ENCODE measurements at regions not wholly inside any gene's neighbourhood (a gene's known extent, or its start where the extent isn't known, plus 50 kb on each side); places are given as distances from the start of the nearest gene placed in this dataset.

- Histone ChIP-seq H3K36me3 (ENCODE audit: control insufficient read depth in 2 of 2, extremely low read depth in 1 of 2, insufficient read depth in 1 of 2, low read length in 1 of 2) (no peaks in the 10 kb centered on the region), H3K4me1 (ENCODE audit: control insufficient read depth in 1 of 2, extremely low read depth in 1 of 2, insufficient read depth in 2 of 2, low read length in 2 of 2) (no peaks in the 10 kb centered on the region), H3K9me3 (no peaks in the 10 kb centered on the region), H3K4me3 (ENCODE audit: control insufficient read depth in 1 of 2, extremely low read depth in 1 of 2, low read length in 1 of 2) (no peak overlapping the region), H3K27me3 (replicated peaks in 1 of 2; ENCODE audit: control insufficient read depth in 2 of 2, extremely low read depth in 1 of 2, insufficient read depth in 2 of 2, low read length in 1 of 2) (no peaks in the 10 kb centered on the region), H3K27ac (ENCODE audit: low read length) (no peak overlapping the region)
- H3K9me3 Mint-ChIP-seq = peaks cover 4 to 14% (median 9%) of the 10 kb centered on the region in 3 donors
- ChIA-PET CTCF (no interaction called here), POLR2A (no interaction called here)
- DNase-seq (no peak), ATAC-seq (replicated peaks in 1 of 4) (no peak)
- H3K4me1 Mint-ChIP-seq = no peaks in the 10 kb centered on the region
- no peaks in the 10 kb centered on the region for H3K27me3 Mint-ChIP-seq
- no peaks in the 10 kb centered on the region for H3K36me3 Mint-ChIP-seq
- H3K27ac Mint-ChIP-seq = no peak overlapping the region
- no CpG with 5 or more reads among the region's 2 CpGs for WGBS (ENCODE audit: insufficient coverage)
- H3K4me3 Mint-ChIP-seq = no peak overlapping the region
Observed at GRCh38 chr13:83546476-83546875, 335.8 kb downstream of the SLITRK1 start.

DNA sequence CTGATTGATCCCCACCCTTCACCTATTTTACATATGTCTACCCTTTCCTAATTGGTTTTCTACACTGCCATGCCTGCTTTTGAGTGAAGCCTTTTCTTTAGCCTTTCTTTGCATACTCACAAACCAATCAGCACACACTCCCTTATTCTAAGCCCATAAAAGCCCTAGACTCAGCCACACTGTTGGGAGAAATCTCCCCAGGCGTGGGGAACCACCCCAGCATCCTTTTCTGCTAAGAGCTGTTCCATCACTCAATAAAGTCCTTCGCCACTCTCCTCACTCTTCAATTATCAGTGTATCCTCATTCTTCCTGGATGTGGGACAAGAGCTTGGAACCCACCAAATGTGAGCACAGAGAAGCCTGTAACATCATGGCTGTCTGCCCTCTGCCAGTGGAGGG, 343.6 kb downstream of the SLITRK1 start:
- Mint-ChIP-seq H3K9me3 (peaks cover 17 to 38% (median 21%) of the 10 kb centered on the region in 3 donors), H3K27ac (no peak overlapping the region), H3K36me3 (no peaks in the 10 kb centered on the region), H3K4me1 (no peaks in the 10 kb centered on the region), H3K27me3 (no peaks in the 10 kb centered on the region), H3K4me3 (no peak overlapping the region)
- H3K4me3 ChIP-seq (ENCODE audit: control insufficient read depth in 1 of 2, extremely low read depth in 1 of 2, low read length in 1 of 2) = no peak overlapping the region
- ATAC-seq (replicated peaks in 1 of 4) (no peak), DNase-seq (no peak)
- WGBS (ENCODE audit: insufficient coverage) = no CpG with 5 or more reads among the region's 2 CpGs
- no peaks in the 10 kb centered on the region for H3K36me3 ChIP-seq (ENCODE audit: control insufficient read depth in 2 of 2, extremely low read depth in 1 of 2, insufficient read depth in 1 of 2, low read length in 1 of 2)
- CTCF ChIA-PET = interaction anchor here in 1 of 2 donors (0.8 kb wide), 1 partner anchor 188 kb away, joined by 3 read pairs; no protein-coding TSS in a partner anchor
- peaks cover 3% of the 10 kb centered on the region for H3K9me3 ChIP-seq
- POLR2A ChIA-PET = no interaction called here
- no peak overlapping the region for H3K27ac ChIP-seq (ENCODE audit: low read length)
- H3K27me3 ChIP-seq (replicated peaks in 1 of 2; ENCODE audit: control insufficient read depth in 2 of 2, extremely low read depth in 1 of 2, insufficient read depth in 2 of 2, low read length in 1 of 2) = no peaks in the 10 kb centered on the region
- no peaks in the 10 kb centered on the region for H3K4me1 ChIP-seq (ENCODE audit: control insufficient read depth in 1 of 2, extremely low read depth in 1 of 2, insufficient read depth in 2 of 2, low read length in 2 of 2)

DNA sequence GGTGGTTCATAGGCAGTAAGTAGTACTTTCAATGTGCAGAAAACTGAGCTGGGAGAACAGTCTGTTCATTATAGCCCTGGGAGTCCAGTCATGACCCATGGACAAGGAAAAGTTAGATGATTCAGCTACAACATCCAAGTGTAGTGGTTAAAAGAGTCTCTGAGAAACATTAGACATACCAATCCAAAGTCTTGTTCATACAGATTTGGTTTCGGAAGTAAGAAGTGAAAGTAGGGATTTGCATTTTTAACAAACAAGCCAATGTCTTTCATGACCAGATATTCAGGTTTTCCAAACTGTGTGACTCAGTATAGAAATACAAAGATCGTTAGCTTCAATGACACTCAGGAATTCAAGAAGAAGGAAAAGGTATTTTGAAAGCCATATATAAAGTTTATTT, 345.3 kb downstream of the SLITRK1 start:
- no peak for ATAC-seq (replicated peaks in 1 of 4)
- Mint-ChIP-seq H3K27me3 (no peaks in the 10 kb centered on the region), H3K9me3 (peaks cover 13 to 34% (median 13%) of the 10 kb centered on the region in 3 donors), H3K4me1 (no peaks in the 10 kb centered on the region), H3K36me3 (no peaks in the 10 kb centered on the region), H3K27ac (no peak overlapping the region), H3K4me3 (no peak overlapping the region)
- ChIA-PET CTCF (no interaction called here), POLR2A (no interaction called here)
- Histone ChIP-seq H3K27me3 (replicated peaks in 1 of 2; ENCODE audit: control insufficient read depth in 2 of 2, extremely low read depth in 1 of 2, insufficient read depth in 2 of 2, low read length in 1 of 2) (no peaks in the 10 kb centered on the region), H3K4me3 (ENCODE audit: control insufficient read depth in 1 of 2, extremely low read depth in 1 of 2, low read length in 1 of 2) (no peak overlapping the region), H3K9me3 (peaks cover 3% of the 10 kb centered on the region), H3K4me1 (ENCODE audit: control insufficient read depth in 1 of 2, extremely low read depth in 1 of 2, insufficient read depth in 2 of 2, low read length in 2 of 2) (no peaks in the 10 kb centered on the region), H3K36me3 (ENCODE audit: control insufficient read depth in 2 of 2, extremely low read depth in 1 of 2, insufficient read depth in 1 of 2, low read length in 1 of 2) (no peaks in the 10 kb centered on the region), H3K27ac (ENCODE audit: low read length) (no peak overlapping the region)
- DNase-seq = no peak
- WGBS (ENCODE audit: insufficient coverage) = no CpG with 5 or more reads among the region's 2 CpGs

- no peak overlapping the region for H3K4me3 Mint-ChIP-seq
- Histone ChIP-seq H3K9me3 (peaks cover 3% of the 10 kb centered on the region), H3K27me3 (replicated peaks in 1 of 2; ENCODE audit: control insufficient read depth in 2 of 2, extremely low read depth in 1 of 2, insufficient read depth in 2 of 2, low read length in 1 of 2) (no peaks in the 10 kb centered on the region), H3K4me3 (ENCODE audit: control insufficient read depth in 1 of 2, extremely low read depth in 1 of 2, low read length in 1 of 2) (no peak overlapping the region), H3K27ac (ENCODE audit: low read length) (no peak overlapping the region), H3K4me1 (ENCODE audit: control insufficient read depth in 1 of 2, extremely low read depth in 1 of 2, insufficient read depth in 2 of 2, low read length in 2 of 2) (no peaks in the 10 kb centered on the region), H3K36me3 (ENCODE audit: control insufficient read depth in 2 of 2, extremely low read depth in 1 of 2, insufficient read depth in 1 of 2, low read length in 1 of 2) (no peaks in the 10 kb centered on the region)
- ChIA-PET CTCF (no interaction called here), POLR2A (no interaction called here)
- no CpG with 5 or more reads among the region's 1 CpG for WGBS (ENCODE audit: insufficient coverage)
- H3K36me3 Mint-ChIP-seq = no peaks in the 10 kb centered on the region
- no peaks in the 10 kb centered on the region for H3K4me1 Mint-ChIP-seq
- peaks cover 13 to 34% (median 13%) of the 10 kb centered on the region in 3 donors for H3K9me3 Mint-ChIP-seq
- no peak overlapping the region for H3K27ac Mint-ChIP-seq
- H3K27me3 Mint-ChIP-seq = no peaks in the 10 kb centered on the region
- ATAC-seq (replicated peaks in 1 of 4) (no peak), DNase-seq (no peak)
Observed at GRCh38 chr13:83536153-83536552, 346.1 kb downstream of the SLITRK1 start.

GRCh38 chr13:83532809-83533208, 349.5 kb downstream of the SLITRK1 start:
- H3K9me3 ChIP-seq = peaks cover 3% of the 10 kb centered on the region
- Mint-ChIP-seq H3K4me1 (no peaks in the 10 kb centered on the region), H3K9me3 (peaks cover 3 to 13% (median 4%) of the 10 kb centered on the region in 3 donors), H3K27me3 (no peaks in the 10 kb centered on the region), H3K27ac (no peak overlapping the region), H3K36me3 (no peaks in the 10 kb centered on the region), H3K4me3 (no peak overlapping the region)
- no peaks in the 10 kb centered on the region for H3K27me3 ChIP-seq (replicated peaks in 1 of 2; ENCODE audit: control insufficient read depth in 2 of 2, extremely low read depth in 1 of 2, insufficient read depth in 2 of 2, low read length in 1 of 2)
- no CpG with 5 or more reads among the region's 12 CpGs for WGBS (ENCODE audit: insufficient coverage)
- DNase-seq (no peak), ATAC-seq (replicated peaks in 1 of 4) (no peak)
- ChIA-PET CTCF (no interaction called here), POLR2A (no interaction called here)
- no peaks in the 10 kb centered on the region for H3K4me1 ChIP-seq (ENCODE audit: control insufficient read depth in 1 of 2, extremely low read depth in 1 of 2, insufficient read depth in 2 of 2, low read length in 2 of 2)
- H3K36me3 ChIP-seq (ENCODE audit: control insufficient read depth in 2 of 2, extremely low read depth in 1 of 2, insufficient read depth in 1 of 2, low read length in 1 of 2) = no peaks in the 10 kb centered on the region
- no peak overlapping the region for H3K27ac ChIP-seq (ENCODE audit: low read length)
- no peak overlapping the region for H3K4me3 ChIP-seq (ENCODE audit: control insufficient read depth in 1 of 2, extremely low read depth in 1 of 2, low read length in 1 of 2)

DNA sequence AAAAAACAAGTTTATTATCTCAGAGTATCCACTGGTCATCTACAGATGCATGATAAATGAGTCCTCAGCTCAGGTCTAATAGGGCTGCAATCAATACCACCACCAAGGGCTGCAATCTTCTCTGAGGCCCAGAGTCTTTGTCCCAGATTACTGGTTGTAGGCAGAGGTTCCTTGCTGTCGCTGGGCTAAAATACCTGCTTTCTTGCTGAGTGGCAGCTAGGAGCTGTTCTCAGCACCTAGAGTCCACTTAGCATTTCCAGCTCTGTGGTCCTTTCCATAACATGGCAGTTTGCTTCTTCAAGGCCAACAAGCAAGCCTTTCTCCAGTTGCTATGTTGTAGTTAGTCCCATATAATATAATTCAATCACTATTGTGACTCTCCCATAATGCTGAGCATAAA, 351.3 kb downstream of the SLITRK1 start:
- Mint-ChIP-seq H3K4me1 (no peaks in the 10 kb centered on the region), H3K27me3 (no peaks in the 10 kb centered on the region), H3K27ac (no peak overlapping the region), H3K4me3 (no peak overlapping the region), H3K9me3 (peaks cover 1 to 13% (median 4%) of the 10 kb centered on the region in 3 donors), H3K36me3 (no peaks in the 10 kb centered on the region)
- H3K27me3 ChIP-seq (replicated peaks in 1 of 2; ENCODE audit: control insufficient read depth in 2 of 2, extremely low read depth in 1 of 2, insufficient read depth in 2 of 2, low read length in 1 of 2) = no peaks in the 10 kb centered on the region
- POLR2A ChIA-PET = no interaction called here
- no peaks in the 10 kb centered on the region for H3K9me3 ChIP-seq
- H3K4me3 ChIP-seq (ENCODE audit: control insufficient read depth in 1 of 2, extremely low read depth in 1 of 2, low read length in 1 of 2) = no peak overlapping the region
- CTCF ChIA-PET = no interaction called here
- no peak overlapping the region for H3K27ac ChIP-seq (ENCODE audit: low read length)
- DNase-seq = no peak
- H3K4me1 ChIP-seq (ENCODE audit: control insufficient read depth in 1 of 2, extremely low read depth in 1 of 2, insufficient read depth in 2 of 2, low read length in 2 of 2) = no peaks in the 10 kb centered on the region
- no peaks in the 10 kb centered on the region for H3K36me3 ChIP-seq (ENCODE audit: control insufficient read depth in 2 of 2, extremely low read depth in 1 of 2, insufficient read depth in 1 of 2, low read length in 1 of 2)
- ATAC-seq (replicated peaks in 1 of 4) = no peak
- no CpG with 5 or more reads among the region's 1 CpG for WGBS (ENCODE audit: insufficient coverage)

DNA sequence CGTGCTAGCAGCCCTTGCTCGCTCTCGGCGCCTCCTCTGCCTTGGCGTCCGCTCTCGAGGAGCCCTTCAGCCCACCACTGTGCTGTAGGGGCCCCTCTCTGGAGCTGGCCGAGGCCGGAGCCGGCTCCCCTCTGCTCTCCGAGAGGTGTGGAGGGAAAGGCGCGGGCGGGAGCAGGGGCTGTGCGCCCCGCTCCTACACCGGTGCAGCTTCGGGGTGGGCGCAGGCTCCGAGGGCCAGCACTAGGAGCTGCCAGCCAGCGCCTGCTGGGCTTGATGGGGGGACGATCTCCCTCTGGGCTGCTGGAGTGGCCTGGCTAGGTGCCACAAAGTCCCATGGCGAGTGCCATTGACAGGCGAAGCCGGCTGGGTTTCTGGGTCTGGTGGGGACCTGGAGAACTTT, 365.5 kb downstream of the SLITRK1 start:
- ATAC-seq (replicated peaks in 1 of 4) = no peak
- no peaks in the 10 kb centered on the region for H3K9me3 ChIP-seq
- no peaks in the 10 kb centered on the region for H3K4me1 ChIP-seq (ENCODE audit: control insufficient read depth in 1 of 2, extremely low read depth in 1 of 2, insufficient read depth in 2 of 2, low read length in 2 of 2)
- Mint-ChIP-seq H3K4me1 (no peaks in the 10 kb centered on the region), H3K9me3 (peaks cover 0 to 26% (median 8%) of the 10 kb centered on the region in 3 donors), H3K4me3 (no peak overlapping the region), H3K36me3 (no peaks in the 10 kb centered on the region), H3K27me3 (no peaks in the 10 kb centered on the region), H3K27ac (no peak overlapping the region)
- H3K27ac ChIP-seq (ENCODE audit: low read length) = no peak overlapping the region
- H3K36me3 ChIP-seq (ENCODE audit: control insufficient read depth in 2 of 2, extremely low read depth in 1 of 2, insufficient read depth in 1 of 2, low read length in 1 of 2) = no peaks in the 10 kb centered on the region
- POLR2A ChIA-PET = no interaction called here
- H3K27me3 ChIP-seq (replicated peaks in 1 of 2; ENCODE audit: control insufficient read depth in 2 of 2, extremely low read depth in 1 of 2, insufficient read depth in 2 of 2, low read length in 1 of 2) = no peaks in the 10 kb centered on the region
- DNase-seq = no peak
- WGBS (ENCODE audit: insufficient coverage) = 92% methylated on average over 16 of the region's 25 CpGs
- no peak overlapping the region for H3K4me3 ChIP-seq (ENCODE audit: control insufficient read depth in 1 of 2, extremely low read depth in 1 of 2, low read length in 1 of 2)
- CTCF ChIA-PET = no interaction called here
